Transverse colon (tissue), 4 donors: ENCODE measurements at regions not wholly inside any gene's neighbourhood (a gene's known extent, or its start where the extent isn't known, plus 50 kb on each side); places are given as distances from the start of the nearest gene placed in this dataset.

Experiments
- DNase-seq: peaks from one replicate; pipeline ENCODE4 v3.0.0-alpha.2; 2019
- H3K27ac ChIP-seq, 4 donors: fragments of 200-600 bp; sonication (generic); 2 replicates each; pipeline ENCODE4 v1.5.1; 2016 to 2018; ENCODE audit warnings: inconsistent platforms in 4 of 4
- H3K27me3 ChIP-seq: fragments of 200-600 bp; sonication (generic); 2 replicates; pipeline ENCODE4 v1.5.1; 2017; ENCODE audit warnings: inconsistent platforms
- H3K36me3 ChIP-seq, 4 donors: fragments of 200-600 bp; sonication (generic); 2 replicates each; pipeline ENCODE4 v1.5.1; 2017 to 2019; ENCODE audit warnings: inconsistent platforms in 4 of 4
- H3K4me1 ChIP-seq, 4 donors: fragments of 200-600 bp; sonication (generic); 2 replicates each; pipeline ENCODE4 v1.5.1; 2017 to 2020; ENCODE audit warnings: inconsistent platforms in 4 of 4
- H3K4me3 ChIP-seq, 4 donors: fragments of 200-600 bp; sonication (generic); 1 replicate in 1 of 4; 2 replicates in 3 of 4; pipeline versions ENCODE4 v1.5.1 to v1.6.1; 2017 to 2019; ENCODE audit warnings: inconsistent platforms in 4 of 4
- H3K9me3 ChIP-seq, 2 donors: fragments of 200-600 bp; sonication (generic); 2 replicates each; pipeline ENCODE4 v1.5.1; 2017 to 2019; ENCODE audit warnings: inconsistent platforms in 2 of 2
- CTCF ChIP-seq, 5 experiments: fragments of 200-600 bp in 3 of 5; fragments of 450-650 bp in 2 of 5; sonication (generic) in 3 of 5; IDR thresholded peaks; 1 replicate in 2 of 5; 2 replicates in 3 of 5; pipeline ENCODE4 v1.5.1; 2016 to 2017; ENCODE audit warnings: antibody characterized with exemption in 5 of 5, inconsistent platforms in 3 of 5, mild to moderate bottlenecking in 2 of 5, moderate library complexity in 1 of 5
- EP300 ChIP-seq: sonication (generic); formaldehyde crosslinking; IDR thresholded peaks from one replicate; pipeline ENCODE4 v1.6.1; 2017; ENCODE audit warnings: antibody characterized with exemption, low read depth
- POLR2A ChIP-seq: fragments of 450-650 bp; IDR thresholded peaks from one replicate; pipeline ENCODE4 v1.6.1; 2016; ENCODE audit warnings: antibody characterized with exemption, mild to moderate bottlenecking, moderate library complexity
- POLR2AphosphoS5 ChIP-seq, 3 donors: sonication (generic); formaldehyde crosslinking; IDR thresholded peaks; one replicate each; pipeline ENCODE4 v1.6.1; 2016; ENCODE audit warnings: antibody characterized with exemption in 3 of 3
- whole genome bisulfite sequencing, 2 donors: methylation state at CpG; one replicate each; pipeline ENCODE4 v1.1.5; 2018; ENCODE audit warnings: low coverage in 1 of 2; 5-methylcytosine and 5-hydroxymethylcytosine counted together
- in situ Hi-C, 4 donors: fragments of 200-750 bp; cut with MboI; loops; one replicate each; pipeline versions ENCODE4 v1.15.0 to v1.15.1; 2017; ENCODE audit warnings: low sequenced_read_pairs in 3 of 4, low pct_ligation_motif_present in 1 of 4, low pct_unique_long_range_greater_than_20kb in 1 of 4
- intact Hi-C: fragments of 100-400 bp; cut with DNase I; formaldehyde crosslinking; loops from one replicate; pipeline ENCODE4 v1.15.1; 2023; ENCODE audit warnings: low total_unique reads

GRCh38 chr1:73097917-73098316, 815.6 kb upstream of the NEGR1 start:
- no peak overlapping the region for H3K4me3 ChIP-seq
- no peaks in the 10 kb centered on the region for H3K9me3 ChIP-seq
- in situ Hi-C loops (no loop called here), intact Hi-C loops (no loop called here)
- no peaks in the 10 kb centered on the region for H3K36me3 ChIP-seq
- no peak overlapping the region for H3K27ac ChIP-seq
- H3K27me3 ChIP-seq, result no peaks in the 10 kb centered on the region
- TF ChIP-seq POLR2AphosphoS5 (IDR thresholded peaks at IDR 0.05) (no peak), POLR2A (no peak), CTCF (IDR thresholded peaks at IDR 0.05) (no peak), EP300 (no peak)
- DNase-seq, result no peak
- H3K4me1 ChIP-seq, result no peaks in the 10 kb centered on the region

DNA sequence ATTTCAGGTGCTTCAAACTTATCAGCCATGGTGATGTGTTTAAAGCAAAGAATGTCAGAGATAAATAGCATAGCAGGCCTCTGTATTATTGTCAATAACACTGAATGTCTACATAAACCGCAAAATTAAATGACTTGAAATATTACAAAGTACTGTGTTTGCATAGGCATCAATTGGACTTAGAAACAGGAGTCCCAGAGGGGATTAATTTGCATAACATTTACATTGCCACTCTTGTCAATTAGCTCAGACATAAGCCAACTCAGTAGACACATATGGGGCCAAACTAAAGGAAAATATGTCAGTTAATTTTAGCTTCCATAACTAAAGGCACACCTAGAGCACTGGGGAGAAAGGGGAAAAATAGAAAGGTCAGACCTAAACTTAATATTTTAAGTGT, 814.5 kb upstream of the NEGR1 start:
- WGBS, 2 donors, result 60 to 73% methylated on average over 1 of the region's 1 CpG
- Histone ChIP-seq H3K9me3 (no peaks in the 10 kb centered on the region), H3K27ac (no peak overlapping the region), H3K4me1 (no peaks in the 10 kb centered on the region), H3K36me3 (no peaks in the 10 kb centered on the region), H3K27me3 (no peaks in the 10 kb centered on the region), H3K4me3 (no peak overlapping the region)
- no peak for TF ChIP-seq CTCF (IDR thresholded peaks at IDR 0.05)
- no peak for TF ChIP-seq POLR2AphosphoS5 (IDR thresholded peaks at IDR 0.05)
- no peak for TF ChIP-seq POLR2A
- TF ChIP-seq EP300, result no peak
- in situ Hi-C loops, result no loop called here
- intact Hi-C loops, result no loop called here
- DNase-seq, result no peak

DNA sequence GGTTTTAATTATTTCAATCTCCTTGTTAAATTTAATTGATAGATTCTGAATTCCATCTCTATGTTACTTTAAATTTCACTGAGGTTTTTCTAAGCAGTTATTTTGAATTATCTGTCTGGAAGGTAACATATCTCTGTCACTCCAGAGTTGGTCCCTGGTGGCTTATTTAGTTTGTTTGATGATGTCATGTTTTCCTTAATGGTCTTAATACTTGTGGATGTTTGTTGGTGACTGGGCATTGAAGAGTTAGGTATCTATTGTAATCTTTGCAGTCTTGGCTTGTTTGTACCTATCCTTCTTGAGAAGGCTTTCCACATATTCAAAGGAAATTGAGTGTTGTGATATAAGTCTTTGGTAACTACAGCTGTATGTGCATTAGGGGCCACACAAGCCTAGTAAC, 810.0 kb upstream of the NEGR1 start:
- H3K27ac ChIP-seq, result no peak overlapping the region
- no peaks in the 10 kb centered on the region for H3K27me3 ChIP-seq
- H3K4me3 ChIP-seq, result no peak overlapping the region
- TF ChIP-seq EP300 (no peak), POLR2AphosphoS5 (IDR thresholded peaks at IDR 0.05) (no peak), POLR2A (no peak), CTCF (IDR thresholded peaks at IDR 0.05) (no peak)
- intact Hi-C loops (no loop called here), in situ Hi-C loops (no loop called here)
- no peaks in the 10 kb centered on the region for H3K4me1 ChIP-seq
- H3K9me3 ChIP-seq, result no peaks in the 10 kb centered on the region
- no peaks in the 10 kb centered on the region for H3K36me3 ChIP-seq
- DNase-seq, result no peak

DNA sequence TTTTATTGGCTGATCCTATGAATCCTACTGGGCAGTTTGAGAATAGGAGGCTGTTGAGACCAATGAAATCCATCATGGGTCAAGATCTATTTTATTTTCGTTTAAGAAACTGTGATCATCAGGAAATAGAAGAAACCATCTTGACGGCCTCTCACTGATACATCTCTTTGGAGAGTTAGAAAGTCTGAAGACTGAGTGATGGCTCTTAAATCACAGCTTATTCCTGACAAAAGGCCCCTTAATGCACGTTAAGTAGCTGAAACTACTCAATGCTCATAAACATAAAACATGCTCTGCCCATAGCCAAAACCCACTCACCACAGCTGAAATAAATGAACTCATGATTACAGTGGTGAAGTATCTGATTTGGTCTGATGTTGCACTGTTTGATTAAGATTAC, 784.5 kb upstream of the NEGR1 start:
- intact Hi-C loops (loop anchor here (10.0 kb wide), 1 partner anchor 532 kb away; no protein-coding TSS in a partner anchor), in situ Hi-C loops (no loop called here)
- WGBS, 2 donors, result 33 to 43% methylated on average over 3 of the region's 3 CpGs
- H3K36me3 ChIP-seq, result no peaks in the 10 kb centered on the region
- DNase-seq, result no peak
- no peaks in the 10 kb centered on the region for H3K27me3 ChIP-seq
- H3K27ac ChIP-seq, result no peak overlapping the region
- H3K4me3 ChIP-seq, result no peak overlapping the region
- peaks cover 0 to 6% (median 2%) of the 10 kb centered on the region in 4 donors for H3K4me1 ChIP-seq
- no peak for TF ChIP-seq POLR2AphosphoS5 (IDR thresholded peaks at IDR 0.05)
- TF ChIP-seq CTCF (IDR thresholded peaks at IDR 0.05), result no peak
- H3K9me3 ChIP-seq, result no peaks in the 10 kb centered on the region
